ENCODE measurements at regions not wholly inside any gene's neighbourhood (a gene's known extent, or its start where the extent isn't known, plus 50 kb on each side); places are given as distances from the start of the nearest gene placed in this dataset.

GRCh38 chr2:16396986-16397385 lies 268.6 kb downstream of the CYRIA start:
- TF ChIP-seq CTCF (IDR thresholded peaks at IDR 0.05): no peak
- Mint-ChIP-seq H3K9me3 (ENCODE audit: unreplicated experiment) (peaks cover 2% of the 10 kb centered on the region), H3K4me1 (ENCODE audit: unreplicated experiment) (no peaks in the 10 kb centered on the region), H3K27me3 (ENCODE audit: unreplicated experiment) (no peaks in the 10 kb centered on the region), H3K27ac (ENCODE audit: unreplicated experiment) (no peak overlapping the region), H3K4me3 (ENCODE audit: unreplicated experiment) (no peak overlapping the region), H3K36me3 (ENCODE audit: unreplicated experiment) (no peaks in the 10 kb centered on the region)
- no peak for DNase-seq (ENCODE audit: extremely low spot score, unreplicated experiment)

- Mint-ChIP-seq H3K4me1 (ENCODE audit: unreplicated experiment) (no peaks in the 10 kb centered on the region), H3K27me3 (ENCODE audit: unreplicated experiment) (no peaks in the 10 kb centered on the region), H3K27ac (ENCODE audit: unreplicated experiment) (no peak overlapping the region), H3K4me3 (ENCODE audit: unreplicated experiment) (no peak overlapping the region), H3K36me3 (ENCODE audit: unreplicated experiment) (no peaks in the 10 kb centered on the region), H3K9me3 (ENCODE audit: unreplicated experiment) (peaks cover 5% of the 10 kb centered on the region)
- TF ChIP-seq CTCF (IDR thresholded peaks at IDR 0.05): no peak
- no peak for DNase-seq (ENCODE audit: extremely low spot score, unreplicated experiment)
Measured at GRCh38 chr2:16396171-16396570, 269.5 kb downstream of the CYRIA start.

GRCh38 chr2:16395601-16396000 lies 270.0 kb downstream of the CYRIA start:
- peaks cover 5% of the 10 kb centered on the region for H3K9me3 Mint-ChIP-seq (ENCODE audit: unreplicated experiment)
- no peak overlapping the region for H3K27ac Mint-ChIP-seq (ENCODE audit: unreplicated experiment)
- no peak overlapping the region for H3K4me3 Mint-ChIP-seq (ENCODE audit: unreplicated experiment)
- TF ChIP-seq CTCF (IDR thresholded peaks at IDR 0.05): no peak
- H3K27me3 Mint-ChIP-seq (ENCODE audit: unreplicated experiment): no peaks in the 10 kb centered on the region
- no peaks in the 10 kb centered on the region for H3K4me1 Mint-ChIP-seq (ENCODE audit: unreplicated experiment)
- no peak for DNase-seq (ENCODE audit: extremely low spot score, unreplicated experiment)
- H3K36me3 Mint-ChIP-seq (ENCODE audit: unreplicated experiment): no peaks in the 10 kb centered on the region

GRCh38 chr2:16394986-16395550 lies 270.6 kb downstream of the CYRIA start:
- Mint-ChIP-seq H3K4me3 (ENCODE audit: unreplicated experiment) (no peak overlapping the region), H3K9me3 (ENCODE audit: unreplicated experiment) (peaks cover 5% of the 10 kb centered on the region), H3K36me3 (ENCODE audit: unreplicated experiment) (no peaks in the 10 kb centered on the region), H3K4me1 (ENCODE audit: unreplicated experiment) (no peaks in the 10 kb centered on the region), H3K27me3 (ENCODE audit: unreplicated experiment) (no peaks in the 10 kb centered on the region), H3K27ac (ENCODE audit: unreplicated experiment) (no peak overlapping the region)
- no peak for TF ChIP-seq CTCF (IDR thresholded peaks at IDR 0.05)
- DNase-seq (ENCODE audit: extremely low spot score, unreplicated experiment): no peak

GRCh38 chr2:16394072-16394985 lies 271.3 kb downstream of the CYRIA start:
- Mint-ChIP-seq H3K27ac (ENCODE audit: unreplicated experiment) (no peak overlapping the region), H3K4me1 (ENCODE audit: unreplicated experiment) (no peaks in the 10 kb centered on the region), H3K36me3 (ENCODE audit: unreplicated experiment) (no peaks in the 10 kb centered on the region), H3K27me3 (ENCODE audit: unreplicated experiment) (no peaks in the 10 kb centered on the region), H3K9me3 (ENCODE audit: unreplicated experiment) (peaks cover 5% of the 10 kb centered on the region), H3K4me3 (ENCODE audit: unreplicated experiment) (no peak overlapping the region)
- TF ChIP-seq CTCF (IDR thresholded peaks at IDR 0.05): no peak
- no peak for DNase-seq (ENCODE audit: extremely low spot score, unreplicated experiment)

Data from osteocyte (in vitro differentiated cells).